GM18951 (cell line): ENCODE measurements at regions not wholly inside any gene's neighbourhood (a gene's known extent, or its start where the extent isn't known, plus 50 kb on each side); places are given as distances from the start of the nearest gene placed in this dataset.

Experiments
- POLR2A ChIP-seq: IDR thresholded peaks from 4 replicates; pipeline ENCODE4 v1.6.1; 2011; ENCODE audit warnings: mild to moderate bottlenecking; ENCODE audit not compliant: insufficient read length, insufficient read depth; ENCODE audit errors: extremely low read depth
- in situ Hi-C: fragments of 300-500 bp; cut with MboI; formaldehyde crosslinking; loops from one replicate; pipeline ENCODE4 v1.12.0; 2022; ENCODE audit warnings: low sequenced_read_pairs, mixed read lengths, inconsistent platforms; ENCODE audit not compliant: unreplicated experiment

GRCh38 chr13:33683376-33683775 lies 134.6 kb upstream of the RFC3 start:
- TF ChIP-seq POLR2A = no peak
- in situ Hi-C loops = no loop called here

- TF ChIP-seq POLR2A = no peak
- in situ Hi-C loops = no loop called here
Observed at GRCh38 chr13:33684874-33685273, 133.1 kb upstream of the RFC3 start.

GRCh38 chr13:33686772-33687480 lies 131.0 kb upstream of the RFC3 start:
- in situ Hi-C loops = no loop called here

GRCh38 chr13:33690354-33690753 lies 127.6 kb upstream of the RFC3 start:
- in situ Hi-C loops = no loop called here
- no peak for TF ChIP-seq POLR2A

More at GRCh38 chr13:33686772-33687480, 131.0 kb upstream of the RFC3 start:
- no peak for TF ChIP-seq POLR2A

GRCh38 chr13:33691980-33692379 lies 126.0 kb upstream of the RFC3 start:
- in situ Hi-C loops = no loop called here

GRCh38 chr13:33692531-33692930 lies 125.4 kb upstream of the RFC3 start:
- TF ChIP-seq POLR2A = no peak
- in situ Hi-C loops = no loop called here

More at GRCh38 chr13:33691980-33692379, 126.0 kb upstream of the RFC3 start:
- no peak for TF ChIP-seq POLR2A

- TF ChIP-seq POLR2A = no peak
- in situ Hi-C loops = no loop called here
Observed at GRCh38 chr13:33694546-33694945, 123.4 kb upstream of the RFC3 start.

GRCh38 chr13:33696530-33696929 lies 121.4 kb upstream of the RFC3 start:
- no peak for TF ChIP-seq POLR2A
- in situ Hi-C loops = no loop called here

GRCh38 chr13:33697926-33698325 lies 120.0 kb upstream of the RFC3 start:
- in situ Hi-C loops = no loop called here
- no peak for TF ChIP-seq POLR2A

- no peak for TF ChIP-seq POLR2A
- in situ Hi-C loops = loop anchor here (25.0 kb wide), 1 partner anchor 1455 kb away; no protein-coding TSS in a partner anchor
Observed at GRCh38 chr13:33707449-33707848, 110.5 kb upstream of the RFC3 start.

GRCh38 chr13:33710924-33711323 lies 107.0 kb upstream of the RFC3 start:
- no peak for TF ChIP-seq POLR2A
- in situ Hi-C loops = loop anchor here (25.0 kb wide), 1 partner anchor 1451 kb away; no protein-coding TSS in a partner anchor

GRCh38 chr13:33711436-33711835 lies 106.5 kb upstream of the RFC3 start:
- no peak for TF ChIP-seq POLR2A
- in situ Hi-C loops = loop anchor here (25.0 kb wide), 1 partner anchor 1451 kb away; no protein-coding TSS in a partner anchor

- in situ Hi-C loops = loop anchor here (25.0 kb wide), 1 partner anchor 1445 kb away; no protein-coding TSS in a partner anchor
- TF ChIP-seq POLR2A = no peak
Observed at GRCh38 chr13:33717775-33718174, 100.2 kb upstream of the RFC3 start.

- in situ Hi-C loops = loop anchor here (5.0 to 25.0 kb wide), 3 partner anchors 179 to 1441 kb away; no protein-coding TSS in a partner anchor
Observed at GRCh38 chr13:33721724-33722123, 96.2 kb upstream of the RFC3 start.

More at GRCh38 chr13:33721724-33722123, 96.2 kb upstream of the RFC3 start:
- no peak for TF ChIP-seq POLR2A
